MM.1S (cell line): ENCODE measurements at regions not wholly inside any gene's neighbourhood (a gene's known extent, or its start where the extent isn't known, plus 50 kb on each side); places are given as distances from the start of the nearest gene placed in this dataset.

Experiments used
- DNase-seq: peaks from one replicate; pipeline ENCODE4 v3.0.0-alpha.2; 2015
- H2AFZ ChIP-seq: fragments of 300-600 bp; sonication (generic); 2 replicates; pipeline ENCODE4 v1.6.0; 2016; ENCODE audit warnings: antibody characterized with exemption, low read length
- H3F3A ChIP-seq: fragments of 300-600 bp; sonication (generic); 2 replicates; pipeline ENCODE4 v1.6.1; 2016; ENCODE audit warnings: mild to moderate bottlenecking, antibody characterized with exemption, low read length, moderate library complexity, mixed read lengths; ENCODE audit not compliant: insufficient read depth
- H3K27ac ChIP-seq: fragments of 300-600 bp; sonication (generic); 2 replicates; pipeline ENCODE4 v1.5.1; 2016; ENCODE audit warnings: mild to moderate bottlenecking, low read length
- H3K27me3 ChIP-seq: fragments of 300-600 bp; sonication (generic); replicated peaks from 2 replicates; pipeline ENCODE4 v1.6.0; 2016; ENCODE audit warnings: low read length; ENCODE audit not compliant: insufficient read depth
- H3K36me3 ChIP-seq: fragments of 300-600 bp; sonication (generic); replicated peaks from 2 replicates; pipeline ENCODE4 v1.6.1; 2016; ENCODE audit warnings: mild to moderate bottlenecking, low read length, mixed read lengths; ENCODE audit not compliant: insufficient read depth
- H3K4me1 ChIP-seq: fragments of 300-600 bp; sonication (generic); 2 replicates; pipeline ENCODE4 v1.6.1; 2016; ENCODE audit warnings: low read length, mixed read lengths
- H3K4me2 ChIP-seq: fragments of 300-600 bp; sonication (generic); 2 replicates; pipeline ENCODE4 v1.6.0; 2016; ENCODE audit warnings: low read depth, low read length
- H3K4me3 ChIP-seq: fragments of 300-600 bp; sonication (generic); 2 replicates; pipeline ENCODE4 v1.5.1; 2016; ENCODE audit warnings: low read length, mixed read lengths
- H3K79me2 ChIP-seq: fragments of 300-600 bp; sonication (generic); 2 replicates; pipeline ENCODE4 v1.6.1; 2016; ENCODE audit warnings: mixed run types, low read length, mixed read lengths
- H3K9ac ChIP-seq: fragments of 300-600 bp; sonication (generic); 2 replicates; pipeline ENCODE4 v1.6.1; 2016; ENCODE audit warnings: low read length, mixed read lengths
- H3K9me2 ChIP-seq: fragments of 300-600 bp; sonication (generic); replicated peaks from 2 replicates; pipeline ENCODE4 v1.6.1; 2016; ENCODE audit warnings: mild to moderate bottlenecking, low read length, mixed read lengths; ENCODE audit not compliant: insufficient read depth
- H3K9me3 ChIP-seq: fragments of 300-600 bp; sonication (generic); replicated peaks from 2 replicates; pipeline ENCODE4 v1.6.1; 2016; ENCODE audit warnings: mild to moderate bottlenecking, low read length, mixed read lengths; ENCODE audit not compliant: insufficient read depth
- H4K20me1 ChIP-seq: fragments of 300-600 bp; sonication (generic); 2 replicates; pipeline ENCODE4 v1.6.1; 2016; ENCODE audit warnings: mild to moderate bottlenecking, low read length, moderate library complexity, mixed read lengths; ENCODE audit not compliant: insufficient read depth
- EZH2 ChIP-seq: fragments of 300-600 bp; sonication (generic); optimal IDR thresholded peaks from 2 replicates; pipeline ENCODE3; 2017; ENCODE audit warnings: low read depth, mild to moderate bottlenecking, antibody characterized with exemption, low read length, mixed read lengths
- EZH2phosphoT487 ChIP-seq: fragments of 300-600 bp; sonication (generic); IDR thresholded peaks from 2 replicates; pipeline ENCODE4 v1.6.1; 2018; ENCODE audit warnings: antibody characterized with exemption, low read length
- TF ChIP-seq, protein P1 (sequence below): fragments of 300-600 bp; sonication (generic); IDR thresholded peaks from 2 replicates; pipeline ENCODE4 v1.5.1; 2016; ENCODE audit warnings: antibody characterized with exemption, low read length, mixed read lengths

DNA sequence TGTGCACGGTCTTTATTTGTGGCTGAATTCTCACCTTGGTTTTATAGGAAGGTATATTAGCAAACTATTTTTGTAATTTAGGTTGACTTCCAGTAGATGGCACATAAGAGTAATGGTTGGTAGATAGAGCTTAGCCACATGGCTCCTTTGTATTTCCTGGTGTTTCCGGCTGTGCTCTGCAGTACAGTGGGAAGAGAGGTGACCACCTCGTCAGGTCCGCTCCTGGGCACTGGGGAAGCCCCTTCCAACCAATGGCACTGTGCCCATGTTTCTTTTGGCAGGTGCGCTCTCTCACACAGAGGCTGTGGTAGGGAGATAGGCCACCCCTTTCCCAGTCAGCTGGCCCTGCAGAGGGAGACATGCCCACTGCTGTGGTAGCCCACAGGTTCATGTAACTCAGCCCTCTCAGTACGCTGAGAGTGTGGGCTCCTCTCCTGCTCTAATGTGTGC is 74.3 kb upstream of the ATP12A start:
- H2AFZ ChIP-seq, result peak overlapping the region; percentile 84
- H4K20me1 ChIP-seq, result no peaks in the 10 kb centered on the region
- DNase-seq, result peak; percentile 45

DNA sequence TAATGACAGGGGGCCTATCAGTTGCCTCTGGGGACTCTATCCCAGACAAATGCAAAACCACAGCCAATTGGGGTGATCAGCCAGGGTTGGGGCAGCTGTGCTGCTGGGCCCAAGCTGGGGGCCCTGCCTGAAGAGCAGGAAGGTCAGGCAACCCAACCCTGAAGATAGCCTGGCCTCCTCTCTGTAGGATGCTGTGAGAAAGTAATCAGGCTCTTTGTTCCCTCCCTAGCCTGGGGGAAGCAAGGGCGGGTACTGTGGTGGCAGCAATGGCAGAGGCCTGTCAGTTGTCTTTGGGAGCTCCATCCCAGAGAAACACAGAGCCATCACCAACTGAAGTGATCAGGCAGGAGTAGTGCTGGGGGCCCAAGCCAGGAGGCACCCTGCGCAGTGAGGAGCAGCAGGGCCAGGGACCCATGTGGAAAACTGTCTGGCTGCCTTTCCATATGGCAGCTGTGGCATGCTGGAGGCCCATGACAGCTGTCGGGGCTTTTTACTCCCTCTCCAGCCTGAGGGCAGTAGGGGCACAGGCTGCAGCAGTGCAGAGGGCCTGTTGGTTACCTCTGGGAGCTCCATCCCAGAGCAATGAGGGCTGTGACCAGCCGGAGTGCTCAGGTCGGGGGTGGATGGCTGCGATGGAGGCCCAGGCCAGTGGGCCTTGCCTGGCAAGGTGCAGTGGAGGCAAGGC is 73.6 kb upstream of the ATP12A start:
- Histone ChIP-seq H3F3A (no peaks in the 10 kb centered on the region), H3K9ac (no peak overlapping the region), H3K9me3 (no peaks in the 10 kb centered on the region), H3K4me3 (no peak overlapping the region), H4K20me1 (no peaks in the 10 kb centered on the region), H3K27me3 (no peaks in the 10 kb centered on the region), H3K4me1 (no peaks in the 10 kb centered on the region), H3K9me2 (no peaks in the 10 kb centered on the region), H2AFZ (peak overlapping the region; percentile 84), H3K79me2 (no peaks in the 10 kb centered on the region), H3K36me3 (no peaks in the 10 kb centered on the region), H3K27ac (no peak overlapping the region), H3K4me2 (no peak overlapping the region)
- DNase-seq, result no peak
- TF ChIP-seq EZH2phosphoT487 (no peak), EZH2 (no peak)
- TF ChIP-seq, protein P1, sequence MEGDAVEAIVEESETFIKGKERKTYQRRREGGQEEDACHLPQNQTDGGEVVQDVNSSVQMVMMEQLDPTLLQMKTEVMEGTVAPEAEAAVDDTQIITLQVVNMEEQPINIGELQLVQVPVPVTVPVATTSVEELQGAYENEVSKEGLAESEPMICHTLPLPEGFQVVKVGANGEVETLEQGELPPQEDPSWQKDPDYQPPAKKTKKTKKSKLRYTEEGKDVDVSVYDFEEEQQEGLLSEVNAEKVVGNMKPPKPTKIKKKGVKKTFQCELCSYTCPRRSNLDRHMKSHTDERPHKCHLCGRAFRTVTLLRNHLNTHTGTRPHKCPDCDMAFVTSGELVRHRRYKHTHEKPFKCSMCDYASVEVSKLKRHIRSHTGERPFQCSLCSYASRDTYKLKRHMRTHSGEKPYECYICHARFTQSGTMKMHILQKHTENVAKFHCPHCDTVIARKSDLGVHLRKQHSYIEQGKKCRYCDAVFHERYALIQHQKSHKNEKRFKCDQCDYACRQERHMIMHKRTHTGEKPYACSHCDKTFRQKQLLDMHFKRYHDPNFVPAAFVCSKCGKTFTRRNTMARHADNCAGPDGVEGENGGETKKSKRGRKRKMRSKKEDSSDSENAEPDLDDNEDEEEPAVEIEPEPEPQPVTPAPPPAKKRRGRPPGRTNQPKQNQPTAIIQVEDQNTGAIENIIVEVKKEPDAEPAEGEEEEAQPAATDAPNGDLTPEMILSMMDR, result no peak

More for the DNA sequence above, 74.3 kb upstream of the ATP12A start:
- Histone ChIP-seq H3K4me3 (no peak overlapping the region), H3K9me2 (no peaks in the 10 kb centered on the region), H3K4me1 (no peaks in the 10 kb centered on the region), H3K4me2 (peak overlapping the region; percentile 18; the same call in 1 of the 2 replicates), H3K27ac (no peak overlapping the region), H3K27me3 (no peaks in the 10 kb centered on the region), H3K36me3 (no peaks in the 10 kb centered on the region), H3F3A (no peaks in the 10 kb centered on the region), H3K79me2 (no peaks in the 10 kb centered on the region), H3K9ac (no peak overlapping the region), H3K9me3 (no peaks in the 10 kb centered on the region)
- TF ChIP-seq, protein P1, result peak; percentile 30
- no peak for TF ChIP-seq EZH2

DNA sequence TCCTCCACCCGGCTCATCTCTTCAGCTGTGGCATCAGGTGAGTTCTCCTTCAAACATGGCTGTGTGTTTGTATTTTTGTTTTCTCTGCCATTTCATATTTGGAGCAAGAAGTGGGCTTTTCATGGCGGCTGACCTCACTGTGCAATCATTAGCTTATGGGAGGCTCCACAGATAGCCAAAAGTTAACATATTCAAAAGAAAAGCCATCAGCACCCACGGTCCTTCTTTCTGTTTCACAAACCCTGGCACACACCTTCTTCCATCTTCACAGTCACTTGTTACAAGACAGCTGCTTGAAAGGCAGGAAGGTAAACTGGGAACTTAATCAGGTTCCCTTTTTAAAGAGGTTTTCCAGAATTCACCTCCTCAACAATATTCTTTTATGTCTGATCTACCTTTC is 69.3 kb upstream of the ATP12A start:
- no peaks in the 10 kb centered on the region for H3F3A ChIP-seq
- H3K4me2 ChIP-seq, result no peak overlapping the region
- no peaks in the 10 kb centered on the region for H3K27me3 ChIP-seq
- no peaks in the 10 kb centered on the region for H3K9me2 ChIP-seq
- no peaks in the 10 kb centered on the region for H4K20me1 ChIP-seq
- no peak for TF ChIP-seq EZH2phosphoT487
- TF ChIP-seq, protein P1, result no peak
- no peak for TF ChIP-seq EZH2
- no peaks in the 10 kb centered on the region for H3K79me2 ChIP-seq
- H3K9ac ChIP-seq, result no peak overlapping the region
- H3K27ac ChIP-seq, result no peak overlapping the region
- H3K4me1 ChIP-seq, result no peaks in the 10 kb centered on the region
- no peaks in the 10 kb centered on the region for H3K9me3 ChIP-seq
- H2AFZ ChIP-seq, result no peak overlapping the region
- no peaks in the 10 kb centered on the region for H3K36me3 ChIP-seq
- no peak overlapping the region for H3K4me3 ChIP-seq
- no peak for DNase-seq
